NCI-H2029 treated with DMSO at 0.1 percent for 48 hours (cell line): ENCODE measurements at regions not wholly inside any gene's neighbourhood (a gene's known extent, or its start where the extent isn't known, plus 50 kb on each side); places are given as distances from the start of the nearest gene placed in this dataset.
"Not testable (repeated sequence)": the region's sequence is repeated elsewhere in the genome, so short reads cannot be mapped to it uniquely, and the experiment has no call there.

Source experiments
- DNase-seq: peaks from one replicate; lab custom pipeline; 2025; lab: John Stamatoyannopoulos, UW

GRCh38 chr20:48231253-48231930 is 446.1 kb upstream of the SULF2 start:
- no peak for DNase-seq

- no peak for DNase-seq
Measured at GRCh38 chr20:48230216-48230615, 444.9 kb upstream of the SULF2 start.

GRCh38 chr20:48227381-48227780 is 442.1 kb upstream of the SULF2 start:
- no peak for DNase-seq

GRCh38 chr20:48226642-48227041 is 441.4 kb upstream of the SULF2 start:
- DNase-seq, result no peak

- no peak for DNase-seq
Measured at GRCh38 chr20:48224533-48225050, 439.3 kb upstream of the SULF2 start.

GRCh38 chr20:48223715-48224114 is 438.4 kb upstream of the SULF2 start:
- no peak for DNase-seq

- no peak for DNase-seq
Measured at GRCh38 chr20:48222595-48223180, 437.4 kb upstream of the SULF2 start.

GRCh38 chr20:48220033-48220633 is 434.9 kb upstream of the SULF2 start:
- DNase-seq, result no peak

- DNase-seq, result no peak
Measured at GRCh38 chr20:48219306-48219705, 434.0 kb upstream of the SULF2 start.

- no peak for DNase-seq
Measured at GRCh38 chr20:48217190-48217589, 431.9 kb upstream of the SULF2 start.

- no peak for DNase-seq
Measured at GRCh38 chr20:48215536-48215935, 430.3 kb upstream of the SULF2 start.

GRCh38 chr20:48214601-48215000 is 429.3 kb upstream of the SULF2 start:
- DNase-seq, result no peak

GRCh38 chr20:48213635-48214034 is 428.4 kb upstream of the SULF2 start:
- not testable (repeated sequence) for DNase-seq

- DNase-seq, result no peak
Measured at GRCh38 chr20:48212806-48213509, 427.7 kb upstream of the SULF2 start.

- DNase-seq, result no peak
Measured at GRCh38 chr20:48211847-48212246, 426.6 kb upstream of the SULF2 start.

GRCh38 chr20:48211238-48211637 is 426.0 kb upstream of the SULF2 start:
- no peak for DNase-seq

- no peak for DNase-seq
Measured at GRCh38 chr20:48210111-48211027, 425.1 kb upstream of the SULF2 start.

- no peak for DNase-seq
Measured at GRCh38 chr20:48209102-48209501, 423.8 kb upstream of the SULF2 start.

GRCh38 chr20:48208176-48208575 is 422.9 kb upstream of the SULF2 start:
- no peak for DNase-seq

GRCh38 chr20:48207505-48207904 is 422.2 kb upstream of the SULF2 start:
- no peak for DNase-seq

- DNase-seq, result no peak
Measured at GRCh38 chr20:48205786-48206185, 420.5 kb upstream of the SULF2 start.
